IgD-negative memory B cell (primary cell): ENCODE measurements at regions not wholly inside any gene's neighbourhood (a gene's known extent, or its start where the extent isn't known, plus 50 kb on each side); places are given as distances from the start of the nearest gene placed in this dataset.
"Not testable (repeated sequence)": the region's sequence is repeated elsewhere in the genome, so short reads cannot be mapped to it uniquely, and the experiment has no call there.

Experiments used
- H3K27ac Mint-ChIP-seq, 3 donors: one replicate each; pipeline ENCODE4 v1.8.0; 2020 to 2022; ENCODE audit warnings: mild to moderate bottlenecking in 3 of 3, mixed read lengths in 3 of 3, moderate library complexity in 1 of 3
- H3K27me3 Mint-ChIP-seq: one replicate; pipeline ENCODE4 v1.8.0; 2021; ENCODE audit warnings: mixed read lengths
- H3K36me3 Mint-ChIP-seq: one replicate; pipeline ENCODE4 v1.8.0; 2020; ENCODE audit warnings: mild to moderate bottlenecking, mixed read lengths
- H3K4me1 Mint-ChIP-seq, 3 donors: one replicate each; pipeline ENCODE4 v1.8.0; 2020 to 2022; ENCODE audit warnings: mixed read lengths in 3 of 3, mild to moderate bottlenecking in 1 of 3
- H3K4me3 Mint-ChIP-seq, 4 donors: one replicate each; pipeline ENCODE4 v1.8.0; 2020 to 2022; ENCODE audit warnings: mild to moderate bottlenecking in 4 of 4, mixed read lengths in 4 of 4, moderate library complexity in 3 of 4
- H3K9me3 Mint-ChIP-seq, 3 donors: one replicate each; pipeline ENCODE4 v1.8.0; 2020 to 2021; ENCODE audit warnings: mixed read lengths in 3 of 3, mild to moderate bottlenecking in 1 of 3

DNA sequence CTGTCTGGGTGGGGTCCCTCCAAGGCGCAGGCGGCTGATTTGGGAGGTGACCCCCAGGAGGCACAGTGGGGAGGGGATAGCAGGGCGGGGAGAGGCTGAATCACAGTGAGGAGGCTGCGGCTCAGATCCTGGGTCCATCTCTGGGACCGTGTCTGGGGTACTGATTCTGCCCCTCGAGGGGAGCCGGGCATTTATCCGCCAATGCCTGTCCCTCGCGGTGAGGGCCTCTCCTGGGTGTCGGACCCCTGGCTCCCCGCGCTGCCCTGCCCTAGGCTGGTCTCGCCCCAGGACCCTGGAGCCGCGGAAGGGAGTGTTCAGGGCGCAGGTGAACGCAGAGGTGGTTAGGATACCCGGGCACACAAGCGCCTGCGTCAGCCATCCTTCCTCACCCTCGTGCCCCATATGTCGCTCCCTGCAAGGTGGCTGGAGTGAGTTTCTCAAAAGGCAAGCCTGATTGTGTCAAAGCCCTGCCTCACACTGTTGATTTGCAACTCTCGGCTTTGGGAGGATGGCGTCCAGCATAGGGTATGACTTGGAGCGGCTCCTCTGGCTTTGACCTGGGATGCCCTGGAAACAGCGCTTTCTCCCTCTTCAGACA lies 530.9 kb downstream of the PTPRU start:
- Mint-ChIP-seq H3K4me1 (no peaks in the 10 kb centered on the region), H3K9me3 (no peaks in the 10 kb centered on the region), H3K27ac (no peak overlapping the region)

DNA sequence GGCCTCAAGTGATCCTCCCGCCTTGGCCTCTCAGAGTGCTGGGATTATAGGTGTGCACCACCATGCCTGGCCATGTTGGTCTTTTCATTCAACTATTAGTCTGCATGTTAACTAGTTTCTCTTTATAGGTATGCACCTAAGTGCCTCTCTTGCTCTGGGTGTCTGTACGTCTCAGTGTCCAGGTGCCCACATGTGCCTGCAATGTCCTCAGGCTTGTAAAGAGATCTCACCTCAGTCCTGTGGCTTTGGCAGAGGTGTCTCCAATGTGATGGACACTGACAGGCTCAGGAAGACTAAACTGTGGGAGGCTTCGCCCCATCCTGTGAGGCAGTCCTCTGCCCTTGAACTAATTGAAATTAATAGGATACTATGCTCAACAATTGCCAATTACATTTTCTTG lies 526.3 kb downstream of the PTPRU start:
- Mint-ChIP-seq H3K36me3 (no peaks in the 10 kb centered on the region), H3K9me3 (peaks cover 0 to 2% (median 0%) of the 10 kb centered on the region in 3 donors), H3K27me3 (peaks cover 5% of the 10 kb centered on the region), H3K4me1 (no peaks in the 10 kb centered on the region), H3K4me3 (no peak overlapping the region), H3K27ac (no peak overlapping the region)

More for the DNA sequence above, 530.9 kb downstream of the PTPRU start:
- H3K36me3 Mint-ChIP-seq: no peaks in the 10 kb centered on the region
- no peak overlapping the region for H3K4me3 Mint-ChIP-seq
- H3K27me3 Mint-ChIP-seq: peaks cover 3% of the 10 kb centered on the region

DNA sequence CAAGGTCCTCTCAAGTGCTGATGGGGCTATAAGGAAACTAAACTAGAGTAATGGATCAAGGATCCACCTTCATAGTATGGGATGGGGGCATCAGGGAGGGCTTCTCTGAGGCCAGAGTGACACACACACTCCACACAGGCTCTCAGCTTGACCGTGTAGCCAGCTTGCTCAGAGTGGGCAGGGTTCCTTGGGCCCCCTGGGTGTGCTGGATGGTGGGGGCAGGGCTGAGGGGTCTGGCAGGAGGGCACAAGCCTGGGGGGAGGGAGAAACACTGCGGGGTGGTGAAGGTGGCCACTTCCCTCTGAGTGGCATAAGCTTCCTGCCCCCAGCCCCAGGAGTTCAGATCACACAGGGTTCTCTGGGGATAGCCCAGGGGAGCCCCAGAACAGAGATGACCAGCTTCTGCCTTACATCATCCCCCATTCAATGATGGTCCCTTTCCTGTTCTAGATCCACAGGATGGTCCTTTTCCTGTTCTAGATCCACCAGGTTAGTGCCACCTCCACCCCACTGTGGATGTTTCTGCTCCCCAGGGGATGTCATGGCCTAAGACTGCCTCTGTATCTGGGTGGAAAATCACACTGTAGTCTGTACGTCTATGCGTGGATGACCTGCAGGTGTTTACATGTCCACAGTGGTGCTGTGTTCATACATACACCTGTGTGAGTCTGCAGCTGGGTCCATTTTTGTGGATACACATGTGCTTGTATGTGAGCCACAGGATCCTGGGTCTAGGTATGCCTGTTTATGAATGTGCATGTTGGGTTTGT lies 525.0 kb downstream of the PTPRU start:
- Mint-ChIP-seq H3K4me1 (no peaks in the 10 kb centered on the region), H3K9me3 (peaks cover 0 to 2% (median 0%) of the 10 kb centered on the region in 3 donors), H3K4me3 (no peak overlapping the region), H3K27ac (no peak overlapping the region), H3K27me3 (peaks cover 8% of the 10 kb centered on the region), H3K36me3 (no peaks in the 10 kb centered on the region)

DNA sequence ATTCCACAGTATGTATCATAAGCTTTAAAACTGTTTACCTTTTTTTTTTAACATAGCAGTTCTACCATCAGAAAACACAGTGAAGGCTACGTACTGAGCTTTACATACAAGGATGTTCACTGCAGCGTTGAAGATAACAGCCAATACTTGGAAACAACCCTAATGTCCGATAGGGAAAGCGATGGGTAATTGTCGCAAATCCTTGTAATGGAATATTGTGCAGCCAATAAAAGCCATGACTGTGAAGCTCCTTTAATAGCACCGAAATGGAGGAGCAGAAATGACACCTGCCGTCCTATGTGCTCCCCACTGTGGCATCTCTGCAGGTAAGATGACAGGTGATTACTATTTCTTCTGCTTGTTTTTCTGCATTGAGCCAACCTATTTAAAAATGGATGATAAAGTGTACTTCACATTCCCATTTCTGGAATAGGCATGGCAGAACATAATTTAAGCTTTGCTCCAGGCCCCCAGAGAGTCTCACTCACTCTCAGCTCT lies 523.8 kb downstream of the PTPRU start:
- Mint-ChIP-seq H3K27ac (no peak overlapping the region), H3K36me3 (no peaks in the 10 kb centered on the region), H3K4me1 (no peaks in the 10 kb centered on the region), H3K4me3 (no peak overlapping the region), H3K9me3 (peaks cover 0 to 2% (median 0%) of the 10 kb centered on the region in 3 donors), H3K27me3 (peaks cover 8% of the 10 kb centered on the region)

DNA sequence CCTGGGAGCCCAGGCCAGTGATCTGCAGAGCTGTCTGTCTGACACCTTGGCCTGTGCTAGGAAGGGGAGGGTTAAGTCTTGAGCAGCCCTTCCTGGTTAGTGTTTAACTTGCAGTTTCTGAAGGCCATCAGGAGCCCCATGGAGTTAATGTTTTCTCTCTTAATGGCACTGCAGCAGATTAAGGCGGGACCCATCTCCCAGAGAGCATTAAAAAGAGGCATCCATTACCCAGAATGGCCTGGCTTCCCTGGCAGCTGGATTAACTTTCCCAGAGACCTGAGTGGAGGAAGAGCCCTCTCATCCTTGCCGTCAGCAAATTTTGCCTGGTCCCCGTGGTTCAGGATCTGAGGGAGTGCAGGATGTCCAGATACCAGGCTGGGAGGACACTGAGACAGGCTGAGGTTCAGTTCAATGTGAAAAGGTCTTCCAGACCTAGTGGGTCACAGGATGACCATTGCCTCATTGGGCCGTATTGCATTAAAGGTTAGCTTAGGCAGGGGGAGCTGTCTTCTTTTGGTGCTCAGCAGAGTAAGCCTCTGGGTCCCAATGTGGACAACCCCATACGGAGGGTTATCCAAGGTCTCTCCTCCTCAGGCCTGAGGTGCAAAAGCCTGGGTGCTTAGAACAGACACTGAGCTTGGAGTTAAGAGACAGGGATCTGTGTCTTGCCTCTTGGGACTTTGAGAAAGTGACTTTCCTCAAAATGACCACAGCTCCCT lies 522.6 kb downstream of the PTPRU start:
- no peaks in the 10 kb centered on the region for H3K4me1 Mint-ChIP-seq
- H3K36me3 Mint-ChIP-seq: no peaks in the 10 kb centered on the region
- peaks cover 0 to 2% (median 0%) of the 10 kb centered on the region in 3 donors for H3K9me3 Mint-ChIP-seq
- peak overlapping the region in 1 of 3 donors; percentile 53 for H3K27ac Mint-ChIP-seq
- H3K4me3 Mint-ChIP-seq: no peak overlapping the region
- H3K27me3 Mint-ChIP-seq: peaks cover 7% of the 10 kb centered on the region

DNA sequence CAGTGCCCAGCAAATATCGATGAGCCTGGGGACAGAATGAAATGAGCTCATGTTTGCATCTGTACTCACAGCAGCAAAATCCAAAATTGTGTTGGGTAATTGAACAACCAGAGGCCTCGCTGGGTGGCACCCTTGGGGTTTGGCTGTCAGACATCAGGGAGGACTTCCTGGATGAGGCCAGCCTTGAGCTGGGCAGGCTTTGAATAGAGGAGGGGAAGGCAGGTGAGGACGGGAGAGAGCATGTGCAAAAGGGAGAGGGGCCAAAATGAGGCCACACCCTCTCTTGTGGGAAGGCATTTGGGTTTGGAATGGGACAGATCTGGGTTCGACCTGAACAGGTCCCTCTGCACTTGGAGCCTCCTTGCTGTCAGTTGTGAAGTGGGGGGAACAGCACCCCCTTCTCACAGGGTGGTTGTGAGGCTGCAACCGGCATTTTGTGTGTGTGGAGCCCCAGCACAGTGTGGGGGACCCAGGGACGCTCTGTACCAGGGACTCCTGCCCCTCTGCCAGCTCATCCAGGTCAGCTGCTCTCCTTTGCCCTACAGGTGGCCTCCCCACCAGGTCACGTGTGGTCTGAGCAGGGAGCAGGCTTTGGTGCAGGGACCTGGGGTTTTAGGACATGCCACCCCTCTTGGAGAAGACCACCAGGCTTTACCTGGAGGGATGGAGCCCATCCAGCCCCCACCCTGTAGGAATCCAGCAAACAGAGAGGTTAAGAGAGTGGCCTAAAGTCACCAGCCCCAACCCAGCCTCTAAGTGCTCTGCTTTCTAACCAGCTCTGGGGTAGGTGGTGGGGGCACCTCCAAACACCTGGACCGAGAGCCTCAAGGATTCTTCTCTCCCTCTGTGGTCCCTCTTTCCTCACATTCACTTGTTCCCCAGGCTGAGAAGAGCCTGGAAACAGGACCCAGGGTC lies 521.8 kb downstream of the PTPRU start:
- peaks cover 6% of the 10 kb centered on the region for H3K27me3 Mint-ChIP-seq
- peaks cover 0 to 2% (median 0%) of the 10 kb centered on the region in 3 donors for H3K9me3 Mint-ChIP-seq
- no peaks in the 10 kb centered on the region for H3K4me1 Mint-ChIP-seq
- no peak overlapping the region for H3K27ac Mint-ChIP-seq
- H3K36me3 Mint-ChIP-seq: no peaks in the 10 kb centered on the region
- H3K4me3 Mint-ChIP-seq: no peak overlapping the region

DNA sequence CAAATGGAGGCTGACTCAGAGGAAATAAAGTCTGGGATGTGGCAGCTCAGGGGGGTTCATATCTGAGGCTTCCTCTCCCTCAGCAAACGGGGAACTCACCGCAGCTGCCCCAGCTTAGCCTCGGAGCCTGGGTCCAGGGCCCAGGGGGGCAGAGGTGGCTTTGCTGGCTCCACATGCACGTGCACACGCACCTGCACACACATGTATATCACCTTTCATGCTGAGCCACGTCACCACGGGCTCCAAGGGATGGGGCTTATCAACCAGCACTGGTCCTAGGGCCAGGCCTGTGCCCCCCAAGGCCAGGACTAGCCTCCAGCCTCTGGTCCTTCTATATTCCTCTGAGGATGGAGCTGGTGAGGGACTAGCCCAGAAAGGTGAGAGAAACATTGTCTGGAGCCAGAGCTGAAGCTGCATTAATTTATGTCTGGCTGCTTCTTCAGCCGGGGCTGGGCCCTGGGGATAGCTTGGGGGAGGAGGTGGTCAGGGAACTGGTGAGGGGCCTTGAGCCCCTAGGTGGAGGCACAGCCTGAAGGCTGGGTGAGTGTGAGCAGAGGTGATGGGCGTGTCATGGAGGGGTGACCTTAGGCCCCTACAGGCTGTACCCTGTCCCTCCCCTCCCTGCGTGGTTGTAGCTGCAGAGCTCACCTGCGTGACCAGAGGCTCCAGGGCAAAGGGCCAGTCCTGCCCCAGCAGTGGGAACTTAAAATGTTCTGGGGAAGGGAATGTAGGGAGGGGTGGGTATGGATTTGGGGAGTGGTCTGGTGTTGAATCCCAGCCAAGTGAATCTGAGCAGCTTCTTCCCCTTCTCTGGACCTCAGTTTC lies 520.8 kb downstream of the PTPRU start:
- Mint-ChIP-seq H3K27me3 (peaks cover 6% of the 10 kb centered on the region), H3K4me1 (no peaks in the 10 kb centered on the region), H3K36me3 (no peaks in the 10 kb centered on the region), H3K4me3 (no peak overlapping the region), H3K9me3 (peaks cover 0 to 2% (median 0%) of the 10 kb centered on the region in 3 donors), H3K27ac (no peak overlapping the region)

DNA sequence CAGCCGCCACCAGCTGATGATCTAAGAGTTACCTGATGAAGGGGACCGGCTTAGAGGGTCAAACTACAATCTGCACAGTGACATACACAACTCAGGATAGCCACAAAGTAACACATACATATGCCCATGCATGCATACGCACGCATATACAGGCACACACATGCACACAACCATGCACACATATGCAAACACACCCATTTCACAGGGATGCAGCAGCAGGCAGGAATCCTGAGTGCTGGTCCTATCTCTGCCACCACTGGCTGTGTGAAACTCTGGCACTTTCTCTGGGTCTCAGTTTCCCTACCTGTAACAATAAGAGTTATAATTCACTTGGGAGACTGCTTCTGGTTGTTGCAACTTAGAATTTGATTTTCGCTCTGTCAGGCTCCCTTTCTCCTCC lies 520.2 kb downstream of the PTPRU start:
- Mint-ChIP-seq H3K36me3 (no peaks in the 10 kb centered on the region), H3K9me3 (peaks cover 0 to 2% (median 0%) of the 10 kb centered on the region in 3 donors), H3K4me3 (no peak overlapping the region), H3K27me3 (peaks cover 6% of the 10 kb centered on the region), H3K27ac (no peak overlapping the region), H3K4me1 (no peaks in the 10 kb centered on the region)

DNA sequence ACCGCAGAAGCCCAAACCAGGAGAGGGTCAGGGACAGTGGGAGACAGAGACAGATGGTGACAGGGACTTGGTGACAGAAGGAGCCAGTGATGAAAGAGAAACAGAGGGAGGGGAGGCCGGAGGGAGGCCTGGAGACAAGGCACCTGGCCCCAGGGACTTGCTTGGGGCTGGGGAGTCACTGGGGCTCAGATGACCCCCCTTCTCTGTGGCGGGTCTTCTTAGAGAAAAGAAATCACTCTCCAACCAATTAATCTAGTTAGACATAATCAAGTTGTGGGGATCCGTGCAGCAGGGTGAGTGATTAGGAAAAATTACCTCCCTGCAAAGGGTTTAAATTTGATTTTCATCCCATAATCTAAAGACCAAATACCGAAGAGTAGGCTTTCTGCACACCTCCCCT lies 519.8 kb downstream of the PTPRU start:
- Mint-ChIP-seq H3K36me3 (no peaks in the 10 kb centered on the region), H3K9me3 (peaks cover 0 to 2% (median 0%) of the 10 kb centered on the region in 3 donors), H3K27ac (no peak overlapping the region), H3K4me3 (no peak overlapping the region), H3K4me1 (no peaks in the 10 kb centered on the region), H3K27me3 (peaks cover 6% of the 10 kb centered on the region)

DNA sequence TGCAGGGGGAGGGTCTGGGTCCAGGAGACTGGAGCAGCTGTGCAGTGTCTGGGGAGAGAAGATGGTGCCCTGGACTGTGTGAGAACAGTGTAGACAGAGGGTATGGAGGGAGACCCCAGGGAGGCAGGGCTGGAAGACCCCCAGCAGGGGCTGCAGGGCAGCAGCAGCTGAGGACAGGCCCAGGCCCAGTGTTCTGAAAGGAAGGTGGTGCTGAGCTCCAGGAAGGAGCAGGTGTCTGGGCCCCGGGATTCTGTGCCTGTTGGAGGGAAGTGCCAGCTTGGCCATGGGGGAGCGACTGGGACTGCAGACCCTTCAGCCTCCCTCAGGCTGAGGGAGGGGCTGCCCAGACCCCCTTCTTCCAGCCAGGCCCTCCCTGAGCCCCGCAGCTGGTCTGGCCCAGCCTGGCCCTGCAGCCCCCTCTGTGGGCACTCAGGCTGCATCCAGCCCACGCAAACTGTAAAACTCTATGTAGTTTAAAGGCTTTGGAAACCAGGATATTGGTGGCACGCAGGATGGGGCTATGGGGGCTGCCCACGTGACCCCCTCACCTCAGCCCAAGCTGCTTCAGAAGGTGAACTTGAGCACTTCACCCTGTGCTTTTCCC lies 519.2 kb downstream of the PTPRU start:
- H3K9me3 Mint-ChIP-seq, H3K4me3 Mint-ChIP-seq, H3K36me3 Mint-ChIP-seq, H3K27ac Mint-ChIP-seq, H3K27me3 Mint-ChIP-seq, H3K4me1 Mint-ChIP-seq: not testable (repeated sequence)

DNA sequence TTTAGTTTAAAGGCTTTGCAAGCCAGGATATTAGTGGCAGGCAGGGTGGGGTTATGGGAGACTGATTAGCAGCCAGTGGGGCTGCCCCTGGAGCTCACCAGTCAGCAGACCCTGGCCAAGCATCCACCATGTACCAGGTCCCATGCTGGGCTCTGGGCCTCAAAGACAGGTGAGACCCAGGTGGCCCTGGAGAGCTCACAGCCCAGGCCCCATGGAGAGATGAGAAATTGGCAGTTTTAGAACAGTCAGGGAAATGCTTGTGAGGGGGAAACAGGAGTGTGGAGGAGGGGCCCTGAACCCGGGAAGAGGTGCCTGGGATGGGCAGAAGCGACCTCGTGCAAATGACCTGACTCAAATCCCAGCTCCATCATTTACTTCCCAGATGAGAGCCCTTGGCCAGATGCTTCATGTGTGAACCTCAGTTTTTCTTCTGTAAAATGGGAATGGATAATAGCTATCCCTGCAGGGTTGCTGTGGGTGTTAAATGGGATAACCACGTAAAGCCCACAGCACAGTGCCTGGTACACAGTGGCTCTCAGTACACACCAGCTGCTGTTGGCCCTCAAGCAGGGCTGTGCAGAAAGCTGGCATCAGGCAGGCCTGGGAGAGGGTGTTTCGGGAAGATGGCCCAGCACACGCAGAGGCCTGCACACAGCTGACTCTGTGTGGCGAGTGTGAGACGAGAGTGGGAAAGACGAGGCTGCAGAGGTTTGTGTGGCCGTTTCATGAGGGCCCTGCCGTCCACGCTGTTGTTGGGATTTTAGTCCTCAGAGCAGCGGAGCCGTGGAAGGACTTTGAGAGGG lies 518.5 kb downstream of the PTPRU start:
- H3K27ac Mint-ChIP-seq: no peak overlapping the region
- H3K9me3 Mint-ChIP-seq: peaks cover 0 to 1% (median 0%) of the 10 kb centered on the region in 3 donors
- peaks cover 5% of the 10 kb centered on the region for H3K27me3 Mint-ChIP-seq
- no peaks in the 10 kb centered on the region for H3K36me3 Mint-ChIP-seq
- H3K4me1 Mint-ChIP-seq: no peaks in the 10 kb centered on the region
- no peak overlapping the region for H3K4me3 Mint-ChIP-seq

DNA sequence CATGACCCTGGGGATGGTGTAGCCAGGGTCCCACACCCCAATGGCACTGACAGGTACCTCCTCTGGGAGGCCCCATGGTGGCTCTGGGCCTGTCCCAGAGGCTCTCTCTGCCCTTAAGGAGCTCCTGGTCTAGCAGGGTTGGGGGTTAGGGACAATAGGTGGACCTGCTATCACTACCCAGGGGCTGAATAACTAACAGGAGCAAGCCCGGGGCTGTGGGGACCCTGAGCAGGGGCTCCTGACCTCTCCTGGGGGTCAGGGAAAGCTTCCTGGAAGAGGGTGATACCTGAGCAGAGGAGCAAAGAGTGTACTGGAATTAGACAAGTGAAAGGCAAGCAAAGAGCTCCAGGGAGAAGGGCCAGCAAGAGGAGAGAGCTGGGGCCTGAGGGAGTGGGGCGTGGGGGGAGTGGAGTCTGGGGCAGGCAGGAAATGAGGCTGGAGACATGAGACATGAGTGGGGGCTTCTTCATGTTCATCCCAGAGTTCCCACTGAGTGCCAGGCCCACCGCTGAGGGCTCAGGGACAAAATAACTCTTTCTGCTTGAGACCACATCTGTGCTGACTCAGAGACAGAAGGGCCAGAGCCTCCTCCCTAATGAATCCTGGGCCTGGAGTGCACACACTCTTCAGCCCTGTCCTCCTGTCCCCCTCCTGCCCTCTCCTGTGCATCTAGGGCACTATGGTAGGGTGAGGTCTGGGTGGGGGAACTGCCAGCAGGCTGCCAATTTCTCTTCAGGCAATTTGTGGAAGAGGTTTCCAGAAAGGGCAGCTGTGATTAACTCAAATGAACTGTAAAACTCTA lies 517.6 kb downstream of the PTPRU start:
- H3K27ac Mint-ChIP-seq: no peak overlapping the region
- peaks cover 0 to 1% (median 0%) of the 10 kb centered on the region in 3 donors for H3K9me3 Mint-ChIP-seq
- H3K27me3 Mint-ChIP-seq: peaks cover 5% of the 10 kb centered on the region
- H3K4me1 Mint-ChIP-seq: no peaks in the 10 kb centered on the region
- H3K4me3 Mint-ChIP-seq: no peak overlapping the region
- H3K36me3 Mint-ChIP-seq: no peaks in the 10 kb centered on the region
